ENCODE measurements at regions not wholly inside any gene's neighbourhood (a gene's known extent, or its start where the extent isn't known, plus 50 kb on each side); places are given as distances from the start of the nearest gene placed in this dataset.

- TF ChIP-seq ZNF280C (tag by site-specific recombination; IDR thresholded peaks at IDR 0.05) (no peak), ZNF2 (tag by site-specific recombination; IDR thresholded peaks at IDR 0.05) (no peak), KLF17 (tag by site-specific recombination; IDR thresholded peaks at IDR 0.05) (no peak), ZNF404 (tag by site-specific recombination; IDR thresholded peaks at IDR 0.05) (no peak), WT1 (tag by site-specific recombination; IDR thresholded peaks at IDR 0.05) (no peak)
- TF ChIP-seq, protein P1, sequence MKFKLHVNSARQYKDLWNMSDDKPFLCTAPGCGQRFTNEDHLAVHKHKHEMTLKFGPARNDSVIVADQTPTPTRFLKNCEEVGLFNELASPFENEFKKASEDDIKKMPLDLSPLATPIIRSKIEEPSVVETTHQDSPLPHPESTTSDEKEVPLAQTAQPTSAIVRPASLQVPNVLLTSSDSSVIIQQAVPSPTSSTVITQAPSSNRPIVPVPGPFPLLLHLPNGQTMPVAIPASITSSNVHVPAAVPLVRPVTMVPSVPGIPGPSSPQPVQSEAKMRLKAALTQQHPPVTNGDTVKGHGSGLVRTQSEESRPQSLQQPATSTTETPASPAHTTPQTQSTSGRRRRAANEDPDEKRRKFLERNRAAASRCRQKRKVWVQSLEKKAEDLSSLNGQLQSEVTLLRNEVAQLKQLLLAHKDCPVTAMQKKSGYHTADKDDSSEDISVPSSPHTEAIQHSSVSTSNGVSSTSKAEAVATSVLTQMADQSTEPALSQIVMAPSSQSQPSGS (tag by site-specific recombination; IDR thresholded peaks at IDR 0.05; ENCODE audit: low read depth) = no peak
These were observed 85.8 kb upstream of the RPS6KA3 start (continued) for GRCh38 chrX:20352504-20352903.

GRCh38 chrX:20350596-20350995 lies 83.9 kb upstream of the RPS6KA3 start:
- H3K9me3 ChIP-seq (ENCODE audit: control insufficient read depth, insufficient read depth, low read depth, low read length) = no peaks in the 10 kb centered on the region
- ChIA-PET POLR2A (no interaction called here), CTCF (no interaction called here)
- H3K27ac ChIP-seq (ENCODE audit: extremely low read depth, low read depth, low read length) = no peak overlapping the region
- H3K4me3 ChIP-seq (ENCODE audit: low read depth, low read length) = no peak overlapping the region
- H3K4me1 ChIP-seq (ENCODE audit: control insufficient read depth, insufficient read depth, low read length) = no peaks in the 10 kb centered on the region
- no peaks in the 10 kb centered on the region for H3K36me3 ChIP-seq (ENCODE audit: control insufficient read depth in 2 of 2, insufficient read depth in 1 of 2, low read length in 2 of 2)
- no peak for TF ChIP-seq ZNF280C (tag by site-specific recombination; IDR thresholded peaks at IDR 0.05)
- TF ChIP-seq ZNF223 (tag by site-specific recombination; IDR thresholded peaks at IDR 0.05) = no peak
- no peak for TF ChIP-seq ZNF132 (tag by site-specific recombination; IDR thresholded peaks at IDR 0.05; ENCODE audit: borderline replicate concordance)
- TF ChIP-seq, protein P2, sequence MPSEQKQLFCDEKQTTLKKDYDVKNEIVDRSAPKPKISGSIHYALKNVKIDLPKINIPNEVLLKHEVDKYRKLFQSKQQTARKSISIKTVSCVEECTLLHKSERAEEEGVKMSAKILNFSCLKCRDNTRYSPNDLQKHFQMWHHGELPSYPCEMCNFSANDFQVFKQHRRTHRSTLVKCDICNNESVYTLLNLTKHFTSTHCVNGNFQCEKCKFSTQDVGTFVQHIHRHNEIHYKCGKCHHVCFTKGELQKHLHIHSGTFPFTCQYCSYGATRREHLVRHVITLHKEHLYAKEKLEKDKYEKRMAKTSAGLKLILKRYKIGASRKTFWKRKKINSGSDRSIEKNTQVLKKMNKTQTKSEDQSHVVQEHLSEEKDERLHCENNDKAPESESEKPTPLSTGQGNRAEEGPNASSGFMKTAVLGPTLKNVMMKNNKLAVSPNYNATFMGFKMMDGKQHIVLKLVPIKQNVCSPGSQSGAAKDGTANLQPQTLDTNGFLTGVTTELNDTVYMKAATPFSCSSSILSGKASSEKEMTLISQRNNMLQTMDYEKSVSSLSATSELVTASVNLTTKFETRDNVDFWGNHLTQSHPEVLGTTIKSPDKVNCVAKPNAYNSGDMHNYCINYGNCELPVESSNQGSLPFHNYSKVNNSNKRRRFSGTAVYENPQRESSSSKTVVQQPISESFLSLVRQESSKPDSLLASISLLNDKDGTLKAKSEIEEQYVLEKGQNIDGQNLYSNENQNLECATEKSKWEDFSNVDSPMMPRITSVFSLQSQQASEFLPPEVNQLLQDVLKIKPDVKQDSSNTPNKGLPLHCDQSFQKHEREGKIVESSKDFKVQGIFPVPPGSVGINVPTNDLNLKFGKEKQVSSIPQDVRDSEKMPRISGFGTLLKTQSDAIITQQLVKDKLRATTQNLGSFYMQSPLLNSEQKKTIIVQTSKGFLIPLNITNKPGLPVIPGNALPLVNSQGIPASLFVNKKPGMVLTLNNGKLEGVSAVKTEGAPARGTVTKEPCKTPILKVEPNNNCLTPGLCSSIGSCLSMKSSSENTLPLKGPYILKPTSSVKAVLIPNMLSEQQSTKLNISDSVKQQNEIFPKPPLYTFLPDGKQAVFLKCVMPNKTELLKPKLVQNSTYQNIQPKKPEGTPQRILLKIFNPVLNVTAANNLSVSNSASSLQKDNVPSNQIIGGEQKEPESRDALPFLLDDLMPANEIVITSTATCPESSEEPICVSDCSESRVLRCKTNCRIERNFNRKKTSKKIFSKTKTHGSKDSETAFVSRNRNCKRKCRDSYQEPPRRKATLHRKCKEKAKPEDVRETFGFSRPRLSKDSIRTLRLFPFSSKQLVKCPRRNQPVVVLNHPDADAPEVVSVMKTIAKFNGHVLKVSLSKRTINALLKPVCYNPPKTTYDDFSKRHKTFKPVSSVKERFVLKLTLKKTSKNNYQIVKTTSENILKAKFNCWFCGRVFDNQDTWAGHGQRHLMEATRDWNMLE (tag by site-specific recombination; conservative IDR thresholded peaks at IDR 0.05; ENCODE audit: low read depth) = no peak
- no peak for TF ChIP-seq ZNF292 (tag by site-specific recombination; IDR thresholded peaks at IDR 0.05; ENCODE audit: borderline replicate concordance, low read depth)
- TF ChIP-seq WT1 (tag by site-specific recombination; IDR thresholded peaks at IDR 0.05) = no peak
- no peak for TF ChIP-seq ZNF416 (tag by site-specific recombination; IDR thresholded peaks at IDR 0.05)
- no peak for TF ChIP-seq ZNF658 (tag by site-specific recombination; IDR thresholded peaks at IDR 0.05)
- TF ChIP-seq ZNF211 (tag by site-specific recombination; IDR thresholded peaks at IDR 0.05; ENCODE audit: low read depth) = no peak
- no peak for TF ChIP-seq ZBTB17 (tag by site-specific recombination; IDR thresholded peaks at IDR 0.05)
- TF ChIP-seq ZNF146 (tag by site-specific recombination; IDR thresholded peaks at IDR 0.05) = no peak
- TF ChIP-seq ZNF423 (tag by site-specific recombination; IDR thresholded peaks at IDR 0.05) = no peak
- TF ChIP-seq ZNF777 (tag by site-specific recombination; IDR thresholded peaks at IDR 0.05; ENCODE audit: borderline replicate concordance) = no peak
- TF ChIP-seq ZNF16 (tag by site-specific recombination; IDR thresholded peaks at IDR 0.05; ENCODE audit: low read depth) = no peak
- TF ChIP-seq ZNF221 (tag by site-specific recombination; IDR thresholded peaks at IDR 0.05; ENCODE audit: borderline replicate concordance) = no peak
- TF ChIP-seq ZNF23 (tag by site-specific recombination; IDR thresholded peaks at IDR 0.05; ENCODE audit: borderline replicate concordance) = no peak
- TF ChIP-seq ZNF48 (tag by site-specific recombination; IDR thresholded peaks at IDR 0.05) = no peak
- TF ChIP-seq GLI2 (tag by site-specific recombination; IDR thresholded peaks at IDR 0.05; ENCODE audit: borderline replicate concordance, low read depth) = no peak
- TF ChIP-seq KLF1 (tag by site-specific recombination; IDR thresholded peaks at IDR 0.05) = no peak
